ENCODE measurements at regions not wholly inside any gene's neighbourhood (a gene's known extent, or its start where the extent isn't known, plus 50 kb on each side); places are given as distances from the start of the nearest gene placed in this dataset.

DNA sequence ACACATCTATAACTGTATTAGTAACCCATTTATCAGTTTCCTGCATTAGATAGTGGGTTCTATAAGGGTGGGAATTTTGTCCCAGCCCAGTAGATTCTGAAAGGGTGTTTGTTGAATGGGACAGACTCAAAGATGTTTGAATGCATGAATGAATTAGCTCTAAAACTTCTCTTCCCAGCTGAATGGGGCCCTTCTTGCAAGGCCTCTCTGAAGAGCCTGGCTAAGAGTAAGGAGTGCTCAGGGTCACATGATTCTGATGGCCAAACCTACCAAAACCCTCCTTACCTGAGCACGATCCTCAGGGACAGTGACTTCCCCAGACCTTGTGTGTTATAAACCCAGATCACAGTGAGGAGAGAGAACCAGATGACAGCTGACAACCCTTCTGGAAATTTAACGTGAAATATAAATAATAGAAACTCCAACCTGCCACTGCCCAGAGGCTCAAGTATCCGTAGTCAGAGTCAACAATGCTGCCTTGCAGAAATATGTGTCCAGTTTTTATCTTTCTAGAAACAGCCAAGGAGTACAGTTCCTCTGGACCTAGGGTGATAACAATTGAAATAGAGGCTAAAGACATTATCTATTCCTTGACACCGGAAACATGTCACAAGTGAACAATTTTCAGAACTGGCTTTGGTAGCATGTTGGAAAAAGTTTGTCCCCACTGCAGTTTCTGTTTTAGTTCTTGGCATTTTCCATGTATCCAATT is 268.9 kb upstream of the MAF start:
- Histone ChIP-seq H4K20me1 (ENCODE audit: insufficient read depth, low read length, poor library complexity, severe bottlenecking) (no peaks in the 10 kb centered on the region), H3K9ac (ENCODE audit: low read depth, low read length, poor library complexity, severe bottlenecking) (no peak overlapping the region), H3K4me2 (ENCODE audit: low read depth, low read length, poor library complexity, severe bottlenecking) (no peak overlapping the region), H3K9me3 (ENCODE audit: insufficient read depth, low read depth, low read length) (no peaks in the 10 kb centered on the region), H3K4me1 (ENCODE audit: insufficient read depth, low read length, poor library complexity, severe bottlenecking) (peaks cover 17% of the 10 kb centered on the region), H3K79me2 (ENCODE audit: insufficient read depth, low read length) (no peaks in the 10 kb centered on the region), H2AFZ (ENCODE audit: low read length) (no peak overlapping the region), H3K9me2 (replicated peaks; ENCODE audit: low read depth, low read length) (no peaks in the 10 kb centered on the region), H3F3A (ENCODE audit: low read depth) (peaks cover under 1% of the 10 kb centered on the region; the same call in 1 of the 2 replicates), H3K36me3 (ENCODE audit: insufficient read depth, low read length) (no peaks in the 10 kb centered on the region), H3K27me3 (ENCODE audit: insufficient read depth, low read length, poor library complexity, severe bottlenecking) (no peaks in the 10 kb centered on the region), H3K4me3 (ENCODE audit: low read length, poor library complexity, severe bottlenecking) (no peak overlapping the region)
- TF ChIP-seq, protein P1, sequence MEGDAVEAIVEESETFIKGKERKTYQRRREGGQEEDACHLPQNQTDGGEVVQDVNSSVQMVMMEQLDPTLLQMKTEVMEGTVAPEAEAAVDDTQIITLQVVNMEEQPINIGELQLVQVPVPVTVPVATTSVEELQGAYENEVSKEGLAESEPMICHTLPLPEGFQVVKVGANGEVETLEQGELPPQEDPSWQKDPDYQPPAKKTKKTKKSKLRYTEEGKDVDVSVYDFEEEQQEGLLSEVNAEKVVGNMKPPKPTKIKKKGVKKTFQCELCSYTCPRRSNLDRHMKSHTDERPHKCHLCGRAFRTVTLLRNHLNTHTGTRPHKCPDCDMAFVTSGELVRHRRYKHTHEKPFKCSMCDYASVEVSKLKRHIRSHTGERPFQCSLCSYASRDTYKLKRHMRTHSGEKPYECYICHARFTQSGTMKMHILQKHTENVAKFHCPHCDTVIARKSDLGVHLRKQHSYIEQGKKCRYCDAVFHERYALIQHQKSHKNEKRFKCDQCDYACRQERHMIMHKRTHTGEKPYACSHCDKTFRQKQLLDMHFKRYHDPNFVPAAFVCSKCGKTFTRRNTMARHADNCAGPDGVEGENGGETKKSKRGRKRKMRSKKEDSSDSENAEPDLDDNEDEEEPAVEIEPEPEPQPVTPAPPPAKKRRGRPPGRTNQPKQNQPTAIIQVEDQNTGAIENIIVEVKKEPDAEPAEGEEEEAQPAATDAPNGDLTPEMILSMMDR (conservative IDR thresholded peaks at IDR 0.05; ENCODE audit: low read length): no peak
- TF ChIP-seq EZH2phosphoT487 (IDR thresholded peaks at IDR 0.05; ENCODE audit: borderline replicate concordance): no peak

DNA sequence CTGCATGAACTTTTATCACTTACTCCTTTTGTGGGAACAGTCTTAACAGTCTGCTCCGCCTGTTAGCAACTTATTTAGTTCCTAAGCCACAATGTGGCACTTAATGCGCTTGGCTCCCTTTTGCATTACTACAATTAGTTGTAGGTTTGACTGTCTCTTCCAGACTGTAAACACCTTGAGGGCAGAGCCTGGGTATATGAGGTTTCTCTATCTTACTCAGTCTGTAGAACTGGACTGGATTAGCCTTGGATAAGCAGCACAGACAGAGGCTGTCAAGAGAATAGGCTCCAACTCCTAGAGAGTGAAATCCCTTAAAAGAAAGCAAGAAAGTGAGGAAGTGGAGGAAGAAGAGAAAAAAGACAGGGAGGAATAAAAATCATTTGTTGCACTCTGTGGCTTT is 268.3 kb upstream of the MAF start:
- TF ChIP-seq EZH2phosphoT487 (IDR thresholded peaks at IDR 0.05; ENCODE audit: borderline replicate concordance): no peak
- TF ChIP-seq, protein P1 (conservative IDR thresholded peaks at IDR 0.05; ENCODE audit: low read length): no peak
- Histone ChIP-seq H3K9ac (ENCODE audit: low read depth, low read length, poor library complexity, severe bottlenecking) (no peak overlapping the region), H4K20me1 (ENCODE audit: insufficient read depth, low read length, poor library complexity, severe bottlenecking) (no peaks in the 10 kb centered on the region), H3K36me3 (ENCODE audit: insufficient read depth, low read length) (no peaks in the 10 kb centered on the region), H3F3A (ENCODE audit: low read depth) (peaks cover 5% of the 10 kb centered on the region; the same call in 1 of the 2 replicates), H3K27me3 (ENCODE audit: insufficient read depth, low read length, poor library complexity, severe bottlenecking) (no peaks in the 10 kb centered on the region), H3K4me3 (ENCODE audit: low read length, poor library complexity, severe bottlenecking) (no peak overlapping the region), H3K4me2 (ENCODE audit: low read depth, low read length, poor library complexity, severe bottlenecking) (no peak overlapping the region), H3K4me1 (ENCODE audit: insufficient read depth, low read length, poor library complexity, severe bottlenecking) (peaks cover 22% of the 10 kb centered on the region), H3K79me2 (ENCODE audit: insufficient read depth, low read length) (no peaks in the 10 kb centered on the region), H3K9me2 (replicated peaks; ENCODE audit: low read depth, low read length) (no peaks in the 10 kb centered on the region), H2AFZ (ENCODE audit: low read length) (no peak overlapping the region), H3K9me3 (ENCODE audit: insufficient read depth, low read depth, low read length) (no peaks in the 10 kb centered on the region)

DNA sequence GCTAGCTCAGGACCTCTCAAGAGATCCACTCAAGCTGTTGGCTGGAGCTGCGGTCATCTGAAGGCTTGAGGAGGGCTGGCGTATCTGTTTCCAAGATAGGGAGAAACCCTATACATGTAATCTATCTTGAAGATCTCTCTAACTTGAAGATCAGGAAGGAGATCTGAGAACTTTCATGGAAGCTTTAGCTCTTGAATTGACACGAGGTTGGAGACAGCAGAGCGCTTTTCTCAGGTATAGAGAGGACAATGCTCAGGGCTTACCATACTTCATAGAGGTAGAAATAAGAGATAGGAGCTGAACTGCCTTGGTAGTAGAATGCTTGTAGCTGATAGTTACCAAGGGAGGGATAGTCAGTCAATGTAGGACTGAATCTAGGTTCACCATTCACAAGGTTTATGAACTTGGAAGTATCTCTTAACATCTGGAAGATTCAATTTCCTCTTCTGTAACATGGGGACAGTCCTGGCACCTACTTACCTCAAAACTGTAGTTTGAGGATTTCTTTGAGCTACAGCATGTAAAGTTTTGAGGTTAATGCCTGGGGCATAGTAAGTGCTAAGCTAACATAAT is 267.0 kb upstream of the MAF start:
- Histone ChIP-seq H3K9ac (ENCODE audit: low read depth, low read length, poor library complexity, severe bottlenecking) (no peak overlapping the region), H3K4me3 (ENCODE audit: low read length, poor library complexity, severe bottlenecking) (no peak overlapping the region), H3K27me3 (ENCODE audit: insufficient read depth, low read length, poor library complexity, severe bottlenecking) (no peaks in the 10 kb centered on the region), H3K4me1 (ENCODE audit: insufficient read depth, low read length, poor library complexity, severe bottlenecking) (peaks cover 34% of the 10 kb centered on the region), H3K9me3 (ENCODE audit: insufficient read depth, low read depth, low read length) (no peaks in the 10 kb centered on the region), H3K9me2 (replicated peaks; ENCODE audit: low read depth, low read length) (no peaks in the 10 kb centered on the region), H3K79me2 (ENCODE audit: insufficient read depth, low read length) (no peaks in the 10 kb centered on the region), H4K20me1 (ENCODE audit: insufficient read depth, low read length, poor library complexity, severe bottlenecking) (no peaks in the 10 kb centered on the region), H3K36me3 (ENCODE audit: insufficient read depth, low read length) (no peaks in the 10 kb centered on the region), H3K4me2 (ENCODE audit: low read depth, low read length, poor library complexity, severe bottlenecking) (no peak overlapping the region), H3F3A (ENCODE audit: low read depth) (peaks cover 5% of the 10 kb centered on the region), H2AFZ (ENCODE audit: low read length) (no peak overlapping the region)
- TF ChIP-seq, protein P1 (conservative IDR thresholded peaks at IDR 0.05; ENCODE audit: low read length): no peak
- no peak for TF ChIP-seq EZH2phosphoT487 (IDR thresholded peaks at IDR 0.05; ENCODE audit: borderline replicate concordance)
